Endodermal cell (in vitro differentiated cells): ENCODE measurements at regions not wholly inside any gene's neighbourhood (a gene's known extent, or its start where the extent isn't known, plus 50 kb on each side); places are given as distances from the start of the nearest gene placed in this dataset.

Source experiments
- DNase-seq: peaks from one replicate; pipeline ENCODE4 v3.0.0-alpha.2; 2017
- H3K27ac ChIP-seq: 2 replicates; pipeline ENCODE4 v1.5.1; 2013; ENCODE audit warnings: mild to moderate bottlenecking, low read depth, low read length, moderate library complexity
- H3K27me3 ChIP-seq: 2 replicates; pipeline ENCODE4 v1.6.1; 2013; ENCODE audit warnings: mild to moderate bottlenecking, low read length, moderate library complexity; ENCODE audit not compliant: insufficient read depth, control insufficient read depth, poor library complexity, severe bottlenecking
- H3K36me3 ChIP-seq: 2 replicates; pipeline ENCODE4 v1.7.0; 2013; ENCODE audit warnings: mild to moderate bottlenecking, low read length, moderate library complexity; ENCODE audit not compliant: control insufficient read depth, insufficient read depth
- H3K4me1 ChIP-seq: one replicate; pipeline ENCODE4 v1.7.0; 2013; ENCODE audit warnings: low read length; ENCODE audit not compliant: control insufficient read depth, insufficient read depth
- H3K4me3 ChIP-seq: 2 replicates; pipeline ENCODE4 v1.5.1; 2013; ENCODE audit warnings: mild to moderate bottlenecking, low read length, moderate library complexity
- H3K9ac ChIP-seq: 2 replicates; pipeline ENCODE4 v1.6.1; 2013; ENCODE audit warnings: mild to moderate bottlenecking, low read length, moderate library complexity; ENCODE audit not compliant: poor library complexity, severe bottlenecking; ENCODE audit errors: extremely low read depth
- H3K9me3 ChIP-seq: 2 replicates; pipeline ENCODE4 v1.6.1; 2013; ENCODE audit warnings: mild to moderate bottlenecking, low read length, moderate library complexity; ENCODE audit not compliant: control insufficient read depth
- H3K27ac Mint-ChIP-seq: 2 replicates; pipeline ENCODE4 v1.8.0; 2020; ENCODE audit warnings: mixed read lengths
- H3K27me3 Mint-ChIP-seq: 2 replicates; pipeline ENCODE4 v1.8.0; 2021; ENCODE audit warnings: mild to moderate bottlenecking, mixed read lengths; ENCODE audit not compliant: insufficient read depth
- H3K36me3 Mint-ChIP-seq: 2 replicates; pipeline ENCODE4 v1.8.0; 2020; ENCODE audit warnings: low read depth, mixed read lengths
- H3K4me1 Mint-ChIP-seq: 2 replicates; pipeline ENCODE4 v1.8.0; 2020; ENCODE audit warnings: mixed read lengths
- H3K4me3 Mint-ChIP-seq: 2 replicates; pipeline ENCODE4 v1.8.0; 2020; ENCODE audit warnings: mild to moderate bottlenecking, moderate library complexity, mixed read lengths
- H3K9me3 Mint-ChIP-seq: 2 replicates; pipeline ENCODE4 v1.8.0; 2020; ENCODE audit warnings: mild to moderate bottlenecking, mixed read lengths
- WGBS, 2 experiments: methylation state at CpG; one replicate each; pipeline versions ENCODE4 v1.1.5 to v1.1.7; 2013; ENCODE audit warnings: missing lambda C conversion rate in 2 of 2, mixed read lengths in 1 of 2; ENCODE audit not compliant: insufficient coverage in 1 of 2, insufficient read length in 1 of 2; 5-methylcytosine and 5-hydroxymethylcytosine counted together
- TF ChIP-seq, protein P1 (sequence below): fragments of 200-600 bp; sonication (generic); conservative IDR thresholded peaks from 2 replicates; pipeline ENCODE4 v1.5.0; 2021; ENCODE audit warnings: antibody characterized with exemption, mild to moderate bottlenecking

DNA sequence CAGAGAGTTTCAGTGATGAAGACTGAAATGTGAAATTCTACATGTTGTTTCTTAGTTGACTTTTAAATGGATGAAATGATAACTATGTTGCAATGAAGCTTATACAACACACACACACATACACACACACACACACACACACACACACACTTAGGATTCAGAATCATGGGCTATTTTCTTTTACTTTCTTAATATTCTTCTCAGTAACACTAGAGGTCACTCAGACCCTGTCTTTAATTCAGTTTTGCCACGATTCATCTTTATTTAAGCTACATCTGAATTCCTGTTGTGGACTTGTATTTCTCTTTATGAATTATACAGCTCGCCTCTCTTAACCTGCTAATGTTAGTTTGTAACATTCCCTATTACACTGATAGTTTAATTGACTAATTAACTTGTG is 109.6 kb upstream of the GOT2 start:
- TF ChIP-seq, protein P1, sequence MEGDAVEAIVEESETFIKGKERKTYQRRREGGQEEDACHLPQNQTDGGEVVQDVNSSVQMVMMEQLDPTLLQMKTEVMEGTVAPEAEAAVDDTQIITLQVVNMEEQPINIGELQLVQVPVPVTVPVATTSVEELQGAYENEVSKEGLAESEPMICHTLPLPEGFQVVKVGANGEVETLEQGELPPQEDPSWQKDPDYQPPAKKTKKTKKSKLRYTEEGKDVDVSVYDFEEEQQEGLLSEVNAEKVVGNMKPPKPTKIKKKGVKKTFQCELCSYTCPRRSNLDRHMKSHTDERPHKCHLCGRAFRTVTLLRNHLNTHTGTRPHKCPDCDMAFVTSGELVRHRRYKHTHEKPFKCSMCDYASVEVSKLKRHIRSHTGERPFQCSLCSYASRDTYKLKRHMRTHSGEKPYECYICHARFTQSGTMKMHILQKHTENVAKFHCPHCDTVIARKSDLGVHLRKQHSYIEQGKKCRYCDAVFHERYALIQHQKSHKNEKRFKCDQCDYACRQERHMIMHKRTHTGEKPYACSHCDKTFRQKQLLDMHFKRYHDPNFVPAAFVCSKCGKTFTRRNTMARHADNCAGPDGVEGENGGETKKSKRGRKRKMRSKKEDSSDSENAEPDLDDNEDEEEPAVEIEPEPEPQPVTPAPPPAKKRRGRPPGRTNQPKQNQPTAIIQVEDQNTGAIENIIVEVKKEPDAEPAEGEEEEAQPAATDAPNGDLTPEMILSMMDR = peak; percentile 71
- DNase-seq = no peak
- H3K4me1 Mint-ChIP-seq = peaks cover 13% of the 10 kb centered on the region

DNA sequence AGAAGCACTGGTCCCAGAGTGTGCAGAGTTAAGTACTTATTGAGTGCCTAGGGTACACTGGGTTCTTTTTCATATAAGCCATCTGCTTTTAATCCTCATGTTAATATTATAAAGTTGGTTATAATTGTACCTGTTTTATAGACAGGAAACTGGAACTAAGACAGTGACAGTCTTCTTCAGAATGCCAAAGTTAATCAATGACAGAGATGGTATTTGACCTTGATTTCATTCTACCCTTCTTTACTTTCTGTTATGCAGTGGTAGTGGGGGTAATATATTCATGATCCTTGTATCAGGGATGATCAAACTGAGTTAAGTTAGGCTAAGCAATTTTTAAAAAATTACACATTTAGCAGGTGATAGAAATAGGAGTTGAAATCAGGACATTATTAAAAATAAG is 108.6 kb upstream of the GOT2 start:
- Mint-ChIP-seq H3K9me3 (peaks cover 16% of the 10 kb centered on the region), H3K27ac (no peak overlapping the region), H3K27me3 (no peaks in the 10 kb centered on the region), H3K4me3 (no peak overlapping the region), H3K36me3 (peaks cover 4% of the 10 kb centered on the region), H3K4me1 (peaks cover 4% of the 10 kb centered on the region)
- Histone ChIP-seq H3K4me1 (no peaks in the 10 kb centered on the region), H3K27me3 (no peaks in the 10 kb centered on the region), H3K9me3 (peaks cover 6% of the 10 kb centered on the region), H3K36me3 (no peaks in the 10 kb centered on the region), H3K4me3 (no peak overlapping the region), H3K9ac (no peak overlapping the region), H3K27ac (no peak overlapping the region)
- no peak for DNase-seq
- TF ChIP-seq, protein P1 = no peak

More for the DNA sequence above, 109.6 kb upstream of the GOT2 start:
- Mint-ChIP-seq H3K27ac (no peak overlapping the region), H3K36me3 (peaks cover 4% of the 10 kb centered on the region), H3K4me3 (no peak overlapping the region), H3K9me3 (peaks cover 13% of the 10 kb centered on the region), H3K27me3 (no peaks in the 10 kb centered on the region)
- 52% methylated on average over 2 of the region's 2 CpGs; no CpG with 5 or more reads in 1 of the 2 experiments for WGBS, 2 experiments
- Histone ChIP-seq H3K36me3 (no peaks in the 10 kb centered on the region), H3K4me3 (no peak overlapping the region), H3K9ac (no peak overlapping the region), H3K27me3 (no peaks in the 10 kb centered on the region), H3K27ac (no peak overlapping the region), H3K4me1 (no peaks in the 10 kb centered on the region), H3K9me3 (peaks cover 6% of the 10 kb centered on the region)

DNA sequence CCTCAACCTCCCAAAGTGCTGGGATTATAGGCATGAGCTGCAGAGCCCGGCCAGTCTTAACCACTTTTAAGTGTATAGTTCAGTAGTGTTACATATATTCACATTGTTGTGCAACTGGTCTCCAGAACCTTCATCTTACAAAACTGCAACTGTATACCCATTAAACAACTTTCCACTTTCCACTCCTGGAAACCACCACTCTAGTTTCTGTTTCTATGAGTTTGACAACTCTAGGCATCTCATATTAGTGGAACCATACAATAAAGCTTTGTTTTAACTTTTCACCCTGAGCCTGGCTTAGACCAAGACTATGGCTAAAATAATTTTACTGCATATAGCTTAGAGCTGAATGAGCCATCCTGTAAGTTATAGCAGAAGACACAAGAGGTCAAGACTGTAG is 108.0 kb upstream of the GOT2 start:
- H3K27me3 ChIP-seq = no peaks in the 10 kb centered on the region
- no peaks in the 10 kb centered on the region for H3K4me1 ChIP-seq
- no peak overlapping the region for H3K4me3 ChIP-seq
- TF ChIP-seq, protein P1 = no peak
- no peak for DNase-seq
- no peak overlapping the region for H3K27ac ChIP-seq
- Mint-ChIP-seq H3K36me3 (peaks cover 3% of the 10 kb centered on the region), H3K9me3 (peaks cover 15% of the 10 kb centered on the region), H3K4me1 (peaks cover 3% of the 10 kb centered on the region), H3K4me3 (no peak overlapping the region), H3K27ac (no peak overlapping the region), H3K27me3 (no peaks in the 10 kb centered on the region)
- WGBS, 2 experiments = 100% methylated on average over 1 of the region's 1 CpG; no CpG with 5 or more reads in 1 of the 2 experiments
- H3K36me3 ChIP-seq = no peaks in the 10 kb centered on the region
- H3K9me3 ChIP-seq = peaks cover 4% of the 10 kb centered on the region
- H3K9ac ChIP-seq = no peak overlapping the region
